Smooth muscle cell (in vitro differentiated cells): ENCODE measurements at regions not wholly inside any gene's neighbourhood (a gene's known extent, or its start where the extent isn't known, plus 50 kb on each side); places are given as distances from the start of the nearest gene placed in this dataset.
"Not testable (repeated sequence)": the region's sequence is repeated elsewhere in the genome, so short reads cannot be mapped to it uniquely, and the experiment has no call there.

Experiments used
- DNase-seq: peaks from one replicate; lab custom pipeline; 2025; ENCODE audit not compliant: unreplicated experiment; lab: John Stamatoyannopoulos, UW
- H2AFZ ChIP-seq: fragments of 200-600 bp; sonication (generic); 2 replicates; pipeline ENCODE4 v1.6.0; 2016; ENCODE audit warnings: antibody characterized with exemption, low read depth, mild to moderate bottlenecking
- H3F3A ChIP-seq: fragments of 200-600 bp; sonication (generic); 2 replicates; pipeline ENCODE4 v1.6.0; 2017; ENCODE audit warnings: antibody characterized with exemption, low read depth
- H3K27ac ChIP-seq: fragments of 200-600 bp; sonication (generic); 2 replicates; pipeline ENCODE4 v1.5.1; 2016; ENCODE audit warnings: low read depth, mild to moderate bottlenecking
- H3K27me3 ChIP-seq: fragments of 200-600 bp; sonication (generic); 2 replicates; pipeline ENCODE4 v1.6.1; 2016; ENCODE audit warnings: low read depth, mild to moderate bottlenecking
- H3K36me3 ChIP-seq: fragments of 200-600 bp; sonication (generic); 2 replicates; pipeline ENCODE4 v1.5.1; 2016; ENCODE audit warnings: low read depth
- H3K4me1 ChIP-seq: fragments of 200-600 bp; sonication (generic); 2 replicates; pipeline ENCODE4 v1.5.1; 2016; ENCODE audit warnings: low read depth
- H3K4me2 ChIP-seq: fragments of 200-600 bp; sonication (generic); 2 replicates; pipeline ENCODE4 v1.6.0; 2016; ENCODE audit warnings: mild to moderate bottlenecking
- H3K4me3 ChIP-seq: fragments of 200-600 bp; sonication (generic); 2 replicates; pipeline ENCODE4 v1.5.1; 2016; ENCODE audit warnings: mild to moderate bottlenecking
- H3K79me2 ChIP-seq: fragments of 200-600 bp; sonication (generic); 2 replicates; pipeline ENCODE4 v1.6.0; 2016; ENCODE audit warnings: low read depth, mild to moderate bottlenecking
- H3K9ac ChIP-seq: fragments of 200-600 bp; sonication (generic); 2 replicates; pipeline ENCODE4 v1.6.0; 2016; ENCODE audit warnings: low read depth
- H3K9me3 ChIP-seq: fragments of 200-600 bp; sonication (generic); replicated peaks from 2 replicates; pipeline ENCODE4 v1.5.1; 2016; ENCODE audit warnings: low read depth
- H4K20me1 ChIP-seq: fragments of 200-600 bp; sonication (generic); 2 replicates; pipeline ENCODE4 v1.6.0; 2016; ENCODE audit warnings: low read depth
- WGBS: methylation state at CpG from one replicate; pipeline ENCODE4 v1.1.7; 2016; ENCODE audit warnings: low lambda C conversion rate; 5-methylcytosine and 5-hydroxymethylcytosine counted together
- TF ChIP-seq, protein P1 (sequence below): fragments of 200-600 bp; sonication (generic); IDR thresholded peaks from 2 replicates; pipeline ENCODE4 v1.5.1; 2017; ENCODE audit warnings: borderline replicate concordance, mild to moderate bottlenecking, antibody characterized with exemption; ENCODE audit not compliant: insufficient read depth, poor library complexity, severe bottlenecking

DNA sequence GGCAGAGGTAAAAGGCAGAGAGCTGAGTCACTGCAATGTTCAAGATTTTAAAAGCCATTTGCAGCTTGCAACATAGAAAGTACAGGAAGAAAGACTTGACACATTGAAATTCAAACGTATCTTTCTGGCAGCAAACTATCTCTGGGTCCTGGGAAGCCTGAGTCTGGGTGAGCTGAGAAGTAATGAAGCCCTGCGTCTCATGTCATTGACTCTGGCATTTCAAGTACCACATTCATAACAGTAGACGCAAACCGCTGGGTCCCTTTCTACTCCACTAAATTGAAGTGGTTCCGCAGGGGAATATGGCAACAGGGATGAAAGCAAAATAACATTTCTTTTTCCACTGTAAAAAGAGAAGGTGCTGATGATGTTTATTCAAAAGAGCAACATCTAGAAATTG lies 694.3 kb downstream of the BRINP1 start:
- 86% methylated on average over 5 of the region's 5 CpGs for WGBS
- TF ChIP-seq, protein P1, sequence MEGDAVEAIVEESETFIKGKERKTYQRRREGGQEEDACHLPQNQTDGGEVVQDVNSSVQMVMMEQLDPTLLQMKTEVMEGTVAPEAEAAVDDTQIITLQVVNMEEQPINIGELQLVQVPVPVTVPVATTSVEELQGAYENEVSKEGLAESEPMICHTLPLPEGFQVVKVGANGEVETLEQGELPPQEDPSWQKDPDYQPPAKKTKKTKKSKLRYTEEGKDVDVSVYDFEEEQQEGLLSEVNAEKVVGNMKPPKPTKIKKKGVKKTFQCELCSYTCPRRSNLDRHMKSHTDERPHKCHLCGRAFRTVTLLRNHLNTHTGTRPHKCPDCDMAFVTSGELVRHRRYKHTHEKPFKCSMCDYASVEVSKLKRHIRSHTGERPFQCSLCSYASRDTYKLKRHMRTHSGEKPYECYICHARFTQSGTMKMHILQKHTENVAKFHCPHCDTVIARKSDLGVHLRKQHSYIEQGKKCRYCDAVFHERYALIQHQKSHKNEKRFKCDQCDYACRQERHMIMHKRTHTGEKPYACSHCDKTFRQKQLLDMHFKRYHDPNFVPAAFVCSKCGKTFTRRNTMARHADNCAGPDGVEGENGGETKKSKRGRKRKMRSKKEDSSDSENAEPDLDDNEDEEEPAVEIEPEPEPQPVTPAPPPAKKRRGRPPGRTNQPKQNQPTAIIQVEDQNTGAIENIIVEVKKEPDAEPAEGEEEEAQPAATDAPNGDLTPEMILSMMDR: no peak
- no peak for DNase-seq
- no peak overlapping the region for H3K4me2 ChIP-seq
- H3K27ac ChIP-seq: no peak overlapping the region
- no peaks in the 10 kb centered on the region for H3K4me1 ChIP-seq
- H3K79me2 ChIP-seq: no peaks in the 10 kb centered on the region
- no peaks in the 10 kb centered on the region for H3F3A ChIP-seq
- no peaks in the 10 kb centered on the region for H3K27me3 ChIP-seq
- no peak overlapping the region for H2AFZ ChIP-seq
- H3K36me3 ChIP-seq: no peaks in the 10 kb centered on the region
- H3K9me3 ChIP-seq: no peaks in the 10 kb centered on the region
- no peaks in the 10 kb centered on the region for H4K20me1 ChIP-seq
- no peak overlapping the region for H3K4me3 ChIP-seq
- no peak overlapping the region for H3K9ac ChIP-seq

DNA sequence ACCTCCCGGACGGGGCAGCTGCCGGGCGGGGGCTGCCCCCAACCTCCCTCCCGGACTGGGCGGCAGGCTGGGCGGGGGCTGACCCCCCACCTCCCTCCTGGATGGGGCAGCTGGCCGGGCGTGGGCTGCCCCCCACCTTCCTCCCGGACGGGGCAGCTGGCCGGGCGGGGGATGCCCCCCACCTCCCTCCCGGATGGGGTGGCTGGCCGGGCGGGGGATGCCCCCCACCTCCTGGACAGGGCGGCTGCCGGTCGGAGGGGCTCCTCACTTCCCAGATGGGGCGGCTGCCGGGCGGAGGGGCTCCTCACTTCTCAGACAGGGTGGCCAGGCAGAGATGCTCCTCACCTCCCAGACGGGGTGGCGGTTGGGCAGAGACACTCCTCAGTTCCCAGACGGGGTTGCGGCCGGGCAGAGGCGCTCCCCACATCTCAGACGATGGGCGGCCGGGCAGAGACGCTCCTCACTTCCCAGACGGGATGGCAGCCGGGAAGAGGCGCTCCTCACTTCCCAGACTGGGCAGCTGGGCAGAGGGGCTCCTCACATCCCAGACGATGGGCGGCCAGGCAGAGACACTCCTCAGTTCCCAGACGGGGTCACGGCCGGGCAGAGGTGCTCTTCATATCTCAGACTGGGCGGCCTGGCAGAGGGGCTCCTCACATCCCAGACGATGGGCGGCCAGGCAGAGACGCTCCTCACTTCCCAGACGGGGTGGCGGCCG lies 691.1 kb downstream of the BRINP1 start:
- 97% methylated on average over 24 of the region's 47 CpGs for WGBS
- H3K9me3 ChIP-seq, H3F3A ChIP-seq, H3K27me3 ChIP-seq, H3K4me2 ChIP-seq, H3K9ac ChIP-seq, H3K36me3 ChIP-seq, H4K20me1 ChIP-seq, DNase-seq, H3K4me3 ChIP-seq, H3K27ac ChIP-seq, H3K4me1 ChIP-seq, H2AFZ ChIP-seq, H3K79me2 ChIP-seq: not testable (repeated sequence)

- Histone ChIP-seq H3K4me2 (no peak overlapping the region), H4K20me1 (no peaks in the 10 kb centered on the region), H3K27ac (no peak overlapping the region), H3K36me3 (no peaks in the 10 kb centered on the region), H2AFZ (no peak overlapping the region), H3K4me1 (no peaks in the 10 kb centered on the region), H3K9me3 (no peaks in the 10 kb centered on the region), H3K79me2 (no peaks in the 10 kb centered on the region), H3K9ac (no peak overlapping the region), H3K27me3 (no peaks in the 10 kb centered on the region), H3F3A (no peaks in the 10 kb centered on the region), H3K4me3 (no peak overlapping the region)
- TF ChIP-seq, protein P1: no peak
- DNase-seq: no peak
- WGBS: 87% methylated on average over 5 of the region's 5 CpGs
Observed at GRCh38 chr9:118686959-118687358, 682.3 kb downstream of the BRINP1 start.

DNA sequence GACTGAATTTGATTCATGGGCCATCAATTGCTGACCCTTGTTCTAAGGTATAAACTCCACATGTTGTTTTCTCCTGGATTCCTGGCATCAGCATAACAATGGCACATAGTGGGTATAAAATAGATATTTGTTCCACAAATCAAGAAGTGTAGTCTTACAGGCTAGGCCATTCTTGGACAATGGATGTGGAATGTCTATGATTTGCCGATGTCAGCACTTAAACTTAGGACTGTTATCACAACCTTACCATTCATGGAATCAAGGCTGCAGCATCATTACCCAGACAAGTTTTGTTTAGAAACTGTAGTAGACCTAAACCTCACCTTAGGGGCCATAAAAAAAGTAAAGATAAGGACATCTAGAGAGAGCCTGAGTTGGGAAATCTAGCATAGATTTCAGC lies 680.0 kb downstream of the BRINP1 start:
- TF ChIP-seq, protein P1: no peak
- H3K9me3 ChIP-seq: no peaks in the 10 kb centered on the region
- H3K9ac ChIP-seq: no peak overlapping the region
- no peaks in the 10 kb centered on the region for H3K79me2 ChIP-seq
- H3K27ac ChIP-seq: no peak overlapping the region
- DNase-seq: no peak
- H3K36me3 ChIP-seq: no peaks in the 10 kb centered on the region
- H2AFZ ChIP-seq: no peak overlapping the region
- H3K4me3 ChIP-seq: no peak overlapping the region
- H3K4me1 ChIP-seq: no peaks in the 10 kb centered on the region
- no peak overlapping the region for H3K4me2 ChIP-seq
- no peaks in the 10 kb centered on the region for H4K20me1 ChIP-seq
- no peaks in the 10 kb centered on the region for H3F3A ChIP-seq
- no peaks in the 10 kb centered on the region for H3K27me3 ChIP-seq
- 92% methylated on average over 1 of the region's 1 CpG for WGBS
